K562 (cell line): ENCODE measurements at regions not wholly inside any gene's neighbourhood (a gene's known extent, or its start where the extent isn't known, plus 50 kb on each side); places are given as distances from the start of the nearest gene placed in this dataset.

ENCODE experiments used
- ATAC-seq: fragments of 200-7000 bp; cut with Tn5 transposase; 3 replicates; pipeline ENCODE4 v1.9.1; 2020; ENCODE audit warnings: moderate library complexity
- BruUV-seq: library from RNA; stranded (reverse); fragments of 400-500 nt; replicated peaks from 2 replicates; lab custom pipeline; 2021; lab: Mats Ljungman, UMichigan
- CTCF ChIA-PET: fragments of 300-600 bp; formaldehyde crosslinking; extraction: SDS; loops from one replicate; lab custom pipeline; 2021; ENCODE audit warnings: low intra/inter-chr PET ratio; lab: Yijun Ruan, JAX
- POLR2A ChIA-PET: fragments of 300-600, 350-650 bp; sonication (Branson Sonifier 250); formaldehyde crosslinking; extraction: SDS; loops from one replicate; lab custom pipeline; 2021; ENCODE audit warnings: antibody characterized with exemption, inconsistent platforms; lab: Yijun Ruan, JAX
- DNase-seq, 4 experiments: peaks; one replicate each; pipeline versions ENCODE4 v3.0.0 to v3.0.0-alpha.2; 2011 to 2018; ENCODE audit warnings: low spot score in 3 of 4, mixed read lengths in 3 of 4; ENCODE audit errors: extremely low read depth in 1 of 4
- FAIRE-seq: peaks from 2 replicates; lab custom pipeline; 2011; peaks lifted over from hg19 to GRCh38; lab: Jason Lieb, UNC
- H2AFZ ChIP-seq: 2 replicates; pipeline ENCODE4 v1.6.0; 2011; ENCODE audit warnings: low read depth, low read length, control low read depth, inconsistent platforms
- H3K27ac ChIP-seq: fragments of 200-600 bp; 3 replicates; pipeline ENCODE4 v1.8.0; 2011; ENCODE audit warnings: low read depth, mild to moderate bottlenecking, control low read depth, inconsistent platforms, low read length, moderate library complexity, mixed read lengths; ENCODE audit errors: extremely low read depth
- H3K27me3 ChIP-seq, 2 experiments: fragments of 300-600 bp in 1 of 2; 2 replicates in 1 of 2; 3 replicates in 1 of 2; pipeline versions ENCODE4 v1.6.0 to v1.8.0; 2011; ENCODE audit warnings: inconsistent platforms in 2 of 2, low read length in 2 of 2, mild to moderate bottlenecking in 1 of 2, mixed read lengths in 1 of 2, moderate library complexity in 1 of 2; ENCODE audit not compliant: control insufficient read depth in 2 of 2, insufficient read depth in 2 of 2
- H3K36me3 ChIP-seq: fragments of 300-600 bp; 3 replicates; pipeline ENCODE4 v1.8.0; 2011; ENCODE audit warnings: mild to moderate bottlenecking, low read length, inconsistent platforms; ENCODE audit not compliant: control insufficient read depth, insufficient read depth
- H3K4me1 ChIP-seq, 2 experiments: fragments of 200-600 bp in 1 of 2; replicated peaks in 1 of 2; 2 replicates in 1 of 2; 3 replicates in 1 of 2; pipeline versions ENCODE4 v1.5.1 to v1.8.0; 2011; ENCODE audit warnings: inconsistent platforms in 2 of 2, low read length in 2 of 2, mild to moderate bottlenecking in 1 of 2, mixed read lengths in 1 of 2, moderate library complexity in 1 of 2; ENCODE audit not compliant: control insufficient read depth in 2 of 2, insufficient read depth in 2 of 2
- H3K4me2 ChIP-seq: 2 replicates; pipeline ENCODE4 v1.6.1; 2011; ENCODE audit warnings: low read length, control low read depth, inconsistent platforms, mixed read lengths; ENCODE audit not compliant: insufficient read depth
- H3K4me3 ChIP-seq: fragments of 200-600 bp; sonication (generic), shearing (Covaris generic); 2 replicates; pipeline ENCODE4 v1.5.1; 2016; ENCODE audit warnings: control low read depth, inconsistent platforms
- H3K79me2 ChIP-seq: fragments of 200-600 bp; 3 replicates; pipeline ENCODE4 v1.8.0; 2011; ENCODE audit warnings: low read length, inconsistent platforms; ENCODE audit not compliant: control insufficient read depth, insufficient read depth
- H3K9ac ChIP-seq, 2 experiments: 2 replicates each; pipeline versions ENCODE4 v1.6.0 to v1.6.1; 2011; ENCODE audit warnings: low read depth in 2 of 2, low read length in 2 of 2, control low read depth in 1 of 2, inconsistent platforms in 1 of 2, mild to moderate bottlenecking in 1 of 2, mixed read lengths in 1 of 2; ENCODE audit not compliant: insufficient read depth in 1 of 2
- H3K9me1 ChIP-seq: one replicate; pipeline ENCODE4 v1.6.0; 2011; ENCODE audit warnings: inconsistent platforms, mild to moderate bottlenecking, low read length, moderate library complexity; ENCODE audit not compliant: control insufficient read depth, insufficient read depth
- H3K9me3 ChIP-seq: replicated peaks from 2 replicates; pipeline ENCODE4 v1.5.1; 2011; ENCODE audit warnings: low read depth, low read length, inconsistent platforms; ENCODE audit not compliant: control insufficient read depth, insufficient read depth
- H4K20me1 ChIP-seq: replicated peaks from 2 replicates; pipeline ENCODE4 v1.6.1; 2011; ENCODE audit warnings: low read length, inconsistent platforms, mixed read lengths; ENCODE audit not compliant: control insufficient read depth, insufficient read depth
- ARHGAP35 ChIP-seq: fragments of 450-650 bp; IDR thresholded peaks from 2 replicates; pipeline ENCODE4 v1.6.1; 2018; ENCODE audit not compliant: partially characterized antibody
- EWSR1 ChIP-seq: fragments of 450-650 bp; IDR thresholded peaks from 2 replicates; pipeline ENCODE4 v1.6.1; 2018; ENCODE audit warnings: borderline replicate concordance, mild to moderate bottlenecking, low read depth, moderate library complexity; ENCODE audit not compliant: partially characterized antibody
- HMG20A ChIP-seq: fragments of 450-650 bp; formaldehyde crosslinking; conservative IDR thresholded peaks from 2 replicates; pipeline ENCODE4 v1.4.0; 2020; ENCODE audit warnings: mild to moderate bottlenecking, mixed read lengths
- WGBS: fragments of 100-300 bp; shearing (Covaris generic); methylation state at CpG from one replicate; pipeline ENCODE4 v1.1.6; 2016; ENCODE audit warnings: low coverage, mixed read lengths; ENCODE audit not compliant: insufficient coverage; ENCODE audit errors: missing lambda C conversion rate; 5-methylcytosine and 5-hydroxymethylcytosine counted together
- in situ Hi-C: fragments of 300-500 bp; cut with MboI; formaldehyde crosslinking; loops from 4 replicates; pipeline ENCODE4 v1.15.0; 2018; ENCODE audit warnings: inconsistent platforms, mixed read lengths
- intact Hi-C: fragments of 100-400 bp; cut with micrococcal nuclease; formaldehyde crosslinking; loops from 2 replicates; pipeline ENCODE4 v1.14.2; 2022
- TF ChIP-seq, protein P1 (sequence below): fragments of 150-350 bp; conservative IDR thresholded peaks from 2 replicates; pipeline ENCODE4 v1.6.1; 2014; ENCODE audit warnings: low read length

DNA sequence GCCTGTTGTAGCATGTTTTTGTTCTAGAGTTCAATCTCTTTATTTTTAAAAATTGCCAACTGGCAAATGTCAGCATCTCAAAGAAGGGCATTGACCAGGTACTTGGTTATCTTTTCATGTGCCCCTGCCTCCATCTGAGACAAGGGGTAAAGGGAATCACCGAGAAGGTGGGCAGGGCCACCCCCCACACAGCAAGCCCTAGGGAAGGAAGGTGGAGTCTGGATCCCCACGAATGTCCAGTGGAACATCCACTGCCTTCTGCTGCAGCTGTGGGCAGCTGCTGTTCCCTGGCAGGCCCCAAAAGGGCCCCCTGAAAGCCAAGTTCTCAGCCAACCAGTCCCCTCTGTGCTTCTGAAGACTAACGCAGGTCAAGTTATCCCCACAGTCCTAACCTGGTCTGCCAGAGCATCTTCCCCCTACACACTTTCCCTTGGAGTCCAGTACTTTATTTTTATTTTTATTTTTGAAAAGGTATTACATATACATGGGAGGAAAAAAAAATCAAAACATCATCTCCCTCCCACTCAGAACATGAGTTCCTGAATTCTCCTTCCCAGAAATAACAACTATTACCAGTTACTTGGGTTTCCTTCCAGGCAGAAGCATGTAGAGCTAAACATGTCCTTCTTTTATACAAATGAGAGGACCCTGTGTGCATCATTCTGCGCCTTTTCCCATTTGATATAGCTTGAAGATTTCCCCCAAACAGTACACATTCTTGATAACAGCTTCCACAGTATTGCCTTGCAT is 253.7 kb downstream of the MAFB start:
- FAIRE-seq (no peak), DNase-seq (no peak), ATAC-seq (no peak)
- H3K27me3 ChIP-seq, result no peaks in the 10 kb centered on the region
- no peak overlapping the region for H3K4me2 ChIP-seq
- no peaks in the 10 kb centered on the region for H3K9me3 ChIP-seq
- H3K4me1 ChIP-seq, result no peaks in the 10 kb centered on the region; a peak in 1 of 5 replicates
- no peak overlapping the region for H3K9ac ChIP-seq
- in situ Hi-C loops (no loop called here), intact Hi-C loops (no loop called here)
- no peaks in the 10 kb centered on the region for H3K79me2 ChIP-seq
- no peaks in the 10 kb centered on the region for H4K20me1 ChIP-seq
- ChIA-PET POLR2A (no interaction called here), CTCF (no interaction called here)
- H3K4me3 ChIP-seq, result no peak overlapping the region
- BruUV-seq, result no TSS peak
- WGBS, result 4% methylated on average over 4 of the region's 4 CpGs
- TF ChIP-seq HMG20A (CRISPR knock-in tag) (no peak), EWSR1 (no peak), ARHGAP35 (no peak)
- TF ChIP-seq, protein P1, sequence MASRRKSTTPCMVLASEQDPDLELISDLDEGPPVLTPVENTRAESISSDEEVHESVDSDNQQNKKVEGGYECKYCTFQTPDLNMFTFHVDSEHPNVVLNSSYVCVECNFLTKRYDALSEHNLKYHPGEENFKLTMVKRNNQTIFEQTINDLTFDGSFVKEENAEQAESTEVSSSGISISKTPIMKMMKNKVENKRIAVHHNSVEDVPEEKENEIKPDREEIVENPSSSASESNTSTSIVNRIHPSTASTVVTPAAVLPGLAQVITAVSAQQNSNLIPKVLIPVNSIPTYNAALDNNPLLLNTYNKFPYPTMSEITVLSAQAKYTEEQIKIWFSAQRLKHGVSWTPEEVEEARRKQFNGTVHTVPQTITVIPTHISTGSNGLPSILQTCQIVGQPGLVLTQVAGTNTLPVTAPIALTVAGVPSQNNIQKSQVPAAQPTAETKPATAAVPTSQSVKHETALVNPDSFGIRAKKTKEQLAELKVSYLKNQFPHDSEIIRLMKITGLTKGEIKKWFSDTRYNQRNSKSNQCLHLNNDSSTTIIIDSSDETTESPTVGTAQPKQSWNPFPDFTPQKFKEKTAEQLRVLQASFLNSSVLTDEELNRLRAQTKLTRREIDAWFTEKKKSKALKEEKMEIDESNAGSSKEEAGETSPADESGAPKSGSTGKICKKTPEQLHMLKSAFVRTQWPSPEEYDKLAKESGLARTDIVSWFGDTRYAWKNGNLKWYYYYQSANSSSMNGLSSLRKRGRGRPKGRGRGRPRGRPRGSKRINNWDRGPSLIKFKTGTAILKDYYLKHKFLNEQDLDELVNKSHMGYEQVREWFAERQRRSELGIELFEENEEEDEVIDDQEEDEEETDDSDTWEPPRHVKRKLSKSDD, result no peak
- no peak overlapping the region for H3K27ac ChIP-seq
- H3K9me1 ChIP-seq, result no peaks in the 10 kb centered on the region
- H2AFZ ChIP-seq, result no peak overlapping the region
- H3K36me3 ChIP-seq, result no peaks in the 10 kb centered on the region
